Keratinocyte (primary cell): ENCODE measurements at regions not wholly inside any gene's neighbourhood (a gene's known extent, or its start where the extent isn't known, plus 50 kb on each side); places are given as distances from the start of the nearest gene placed in this dataset.

ENCODE experiments used
- DNase-seq: peaks from one replicate; pipeline ENCODE4 v3.0.0-alpha.2; 2011; ENCODE audit warnings: low read depth, missing footprints, low spot score
- FAIRE-seq: peaks from 2 replicates; lab custom pipeline; 2011; peaks lifted over from hg19 to GRCh38; lab: Jason Lieb, UNC
- H2AFZ ChIP-seq: 2 replicates; pipeline ENCODE4 v1.6.0; 2012; ENCODE audit warnings: low read length, control low read depth, inconsistent platforms; ENCODE audit not compliant: control insufficient read depth
- H3K27ac ChIP-seq: 2 replicates; pipeline ENCODE4 v1.5.1; 2011; ENCODE audit warnings: low read length; ENCODE audit not compliant: control insufficient read depth, insufficient read depth
- H3K27me3 ChIP-seq: 3 replicates; pipeline ENCODE4 v1.6.0; 2011; ENCODE audit warnings: low read length; ENCODE audit not compliant: control insufficient read depth, insufficient read depth; ENCODE audit errors: extremely low read depth
- H3K36me3 ChIP-seq, 2 experiments: 2 replicates in 1 of 2; 3 replicates in 1 of 2; pipeline ENCODE4 v1.5.1; 2011; ENCODE audit warnings: low read length in 2 of 2, mild to moderate bottlenecking in 1 of 2; ENCODE audit not compliant: control insufficient read depth in 2 of 2, insufficient read depth in 2 of 2; ENCODE audit errors: extremely low read depth in 1 of 2
- H3K4me1 ChIP-seq: 3 replicates; pipeline ENCODE4 v1.5.1; 2011; ENCODE audit warnings: low read length; ENCODE audit not compliant: control insufficient read depth, insufficient read depth; ENCODE audit errors: extremely low read depth
- H3K4me2 ChIP-seq: 3 replicates; pipeline ENCODE4 v1.6.0; 2011; ENCODE audit warnings: low read depth, low read length; ENCODE audit not compliant: control insufficient read depth, insufficient read depth; ENCODE audit errors: extremely low read depth
- H3K4me3 ChIP-seq, 3 experiments: fragments of 200-600 bp in 1 of 3; sonication (generic) in 1 of 3; 2 replicates in 2 of 3; 3 replicates in 1 of 3; pipeline ENCODE4 v1.5.1; 2011 to 2016; ENCODE audit warnings: low read length in 3 of 3, mild to moderate bottlenecking in 3 of 3, control low read depth in 2 of 3, inconsistent platforms in 1 of 3, low read depth in 1 of 3, mixed read lengths in 1 of 3, mixed run types in 1 of 3, moderate library complexity in 1 of 3; ENCODE audit not compliant: control insufficient read depth in 2 of 3, insufficient read depth in 2 of 3; ENCODE audit errors: extremely low read depth in 1 of 3
- H3K79me2 ChIP-seq: 2 replicates; pipeline ENCODE4 v1.6.0; 2012; ENCODE audit warnings: low read length; ENCODE audit not compliant: control insufficient read depth, insufficient read depth
- H3K9ac ChIP-seq: 3 replicates; pipeline ENCODE4 v1.6.0; 2011; ENCODE audit warnings: low read length; ENCODE audit not compliant: control insufficient read depth, insufficient read depth; ENCODE audit errors: extremely low read depth
- H3K9me1 ChIP-seq: 3 replicates; pipeline ENCODE4 v1.6.0; 2011; ENCODE audit warnings: low read length; ENCODE audit not compliant: control insufficient read depth, insufficient read depth; ENCODE audit errors: extremely low read depth
- H3K9me3 ChIP-seq: 2 replicates; pipeline ENCODE4 v1.5.1; 2012; ENCODE audit warnings: low read depth, low read length; ENCODE audit not compliant: control insufficient read depth
- H4K20me1 ChIP-seq: 3 replicates; pipeline ENCODE4 v1.6.0; 2011; ENCODE audit warnings: low read length; ENCODE audit not compliant: control insufficient read depth, insufficient read depth; ENCODE audit errors: extremely low read depth
- CTCF ChIP-seq, 3 experiments: IDR thresholded peaks in 1 of 3; conservative IDR thresholded peaks in 1 of 3; optimal IDR thresholded peaks in 1 of 3; 2 replicates in 2 of 3; 3 replicates in 1 of 3; pipeline versions ENCODE3 to v1.5.1; 2011; ENCODE audit warnings: low read length in 3 of 3, mild to moderate bottlenecking in 3 of 3, moderate library complexity in 2 of 3, control low read depth in 1 of 3, inconsistent platforms in 1 of 3; ENCODE audit not compliant: insufficient read depth in 2 of 3; ENCODE audit errors: extremely low read depth in 1 of 3
- EZH2 ChIP-seq: IDR thresholded peaks from one replicate; pipeline ENCODE4 v1.6.1; 2012; ENCODE audit warnings: inconsistent platforms, mild to moderate bottlenecking, low read length, moderate library complexity
- dilution Hi-C: fragments of 300-500 bp; cut with MboI; formaldehyde crosslinking; loops from one replicate; pipeline ENCODE4 v1.7.0; 2020; ENCODE audit warnings: low sequenced_read_pairs; ENCODE audit not compliant: extremely low pct_ligation_motif_present

DNA sequence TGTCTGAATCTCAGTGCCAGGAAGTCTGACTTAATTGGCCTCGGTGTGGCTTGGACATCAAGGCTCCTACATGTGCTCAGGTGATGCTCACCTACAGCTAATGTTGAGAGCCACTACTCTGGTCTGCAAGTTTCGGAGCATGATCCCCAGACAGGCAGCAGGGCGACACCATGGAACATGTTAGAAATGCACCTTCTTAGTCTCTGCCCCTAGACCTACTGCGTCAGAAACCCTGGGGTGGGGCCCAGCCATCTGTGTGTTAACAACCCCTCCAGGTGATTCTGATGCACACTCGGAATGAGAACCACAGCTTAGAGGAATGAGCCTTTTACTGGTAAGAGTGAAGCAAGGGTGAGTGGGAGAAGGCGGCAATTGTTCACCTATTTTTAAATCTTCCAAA, 86.9 kb upstream of the NABP1 start:
- DNase-seq (no peak), FAIRE-seq (no peak)
- no peak for TF ChIP-seq EZH2
- no peak for TF ChIP-seq CTCF (optimal IDR thresholded peaks at IDR 0.05 in 1 of 3, IDR thresholded peaks at IDR 0.05 in 1 of 3, conservative IDR thresholded peaks at IDR 0.05 in 1 of 3; ENCODE audit: extremely low read depth in 1 of 3, insufficient read depth in 2 of 3, low read length in 3 of 3)
- no peaks in the 10 kb centered on the region for H4K20me1 ChIP-seq
- H3K27ac ChIP-seq, result no peak overlapping the region
- H3K4me1 ChIP-seq, result peaks cover 15% of the 10 kb centered on the region
- H3K79me2 ChIP-seq, result no peaks in the 10 kb centered on the region
- no peak overlapping the region for H3K4me3 ChIP-seq
- no peaks in the 10 kb centered on the region for H3K36me3 ChIP-seq
- H3K9me1 ChIP-seq, result no peaks in the 10 kb centered on the region
- no peaks in the 10 kb centered on the region for H3K27me3 ChIP-seq
- H3K9ac ChIP-seq, result no peak overlapping the region
- dilution Hi-C loops, result no loop called here
- no peak overlapping the region for H3K4me2 ChIP-seq
- H2AFZ ChIP-seq, result no peak overlapping the region
- H3K9me3 ChIP-seq, result no peaks in the 10 kb centered on the region

DNA sequence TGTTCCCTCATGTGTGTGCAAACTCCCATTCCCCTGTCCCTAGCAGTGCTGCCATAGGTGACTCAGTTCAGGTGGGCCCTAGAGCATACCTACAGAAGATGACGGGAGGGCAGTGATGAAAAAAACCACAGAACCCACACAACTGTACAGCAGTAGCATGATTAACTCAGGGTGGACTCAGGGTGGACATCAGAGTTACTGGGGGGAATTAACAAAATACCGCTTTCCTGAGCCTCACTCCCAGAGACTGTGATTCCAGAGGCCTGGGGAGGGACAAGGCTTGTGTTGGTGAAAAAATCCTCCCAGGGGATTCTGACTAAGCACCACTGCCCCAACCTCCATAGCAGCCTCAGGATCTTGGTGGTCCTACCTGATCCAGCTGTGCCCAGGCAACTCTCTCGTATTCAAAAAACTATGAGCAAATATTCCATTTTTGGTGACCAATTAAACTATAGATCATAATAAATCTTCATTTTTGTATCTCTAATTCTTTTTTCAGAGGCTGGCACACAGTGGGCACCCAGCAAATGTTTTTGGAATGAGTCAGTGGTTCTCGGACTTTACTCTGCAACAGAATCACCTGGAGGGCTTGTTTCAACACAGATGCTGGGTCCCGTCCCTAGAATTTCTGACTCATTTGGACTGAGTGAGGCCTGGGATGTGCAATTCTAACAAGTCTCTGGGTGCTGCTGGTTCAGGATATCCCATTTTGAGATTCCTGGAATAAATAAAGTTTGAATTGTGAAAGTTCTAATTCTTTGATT, 84.1 kb upstream of the NABP1 start:
- H3K4me3 ChIP-seq, result peak overlapping the region in 2 of 3 experiments; percentile 46 to 48
- peak overlapping the region; percentile 76 for H3K9ac ChIP-seq

More for the DNA sequence above, 84.1 kb upstream of the NABP1 start:
- FAIRE-seq (peak; percentile 89), DNase-seq (peak; percentile 68)
- peak overlapping the region; percentile 94 for H3K27ac ChIP-seq
- TF ChIP-seq CTCF (optimal IDR thresholded peaks at IDR 0.05 in 1 of 3, IDR thresholded peaks at IDR 0.05 in 1 of 3, conservative IDR thresholded peaks at IDR 0.05 in 1 of 3; ENCODE audit: extremely low read depth in 1 of 3, insufficient read depth in 2 of 3, low read length in 3 of 3), result no peak
- no peak for TF ChIP-seq EZH2
- dilution Hi-C loops, result no loop called here
- H4K20me1 ChIP-seq, result no peaks in the 10 kb centered on the region
- peak overlapping the region; percentile 74 for H3K4me2 ChIP-seq
- H3K27me3 ChIP-seq, result no peaks in the 10 kb centered on the region
- H3K9me3 ChIP-seq, result no peaks in the 10 kb centered on the region
- H3K36me3 ChIP-seq, result no peaks in the 10 kb centered on the region
- no peaks in the 10 kb centered on the region for H3K79me2 ChIP-seq
- H3K4me1 ChIP-seq, result peaks cover 15% of the 10 kb centered on the region
- no peaks in the 10 kb centered on the region for H3K9me1 ChIP-seq
- peak overlapping the region; percentile 51 for H2AFZ ChIP-seq
